ENCODE measurements at regions not wholly inside any gene's neighbourhood (a gene's known extent, or its start where the extent isn't known, plus 50 kb on each side); places are given as distances from the start of the nearest gene placed in this dataset.

- TF ChIP-seq PHF8 (conservative IDR thresholded peaks at IDR 0.05; ENCODE audit: low read depth, low read length) (no peak), TAF1 (IDR thresholded peaks at IDR 0.05; ENCODE audit: low read depth, low read length) (no peak), EZH2 (IDR thresholded peaks at IDR 0.05; ENCODE audit: low read depth, low read length, severe bottlenecking) (no peak), CTBP2 (IDR thresholded peaks at IDR 0.05; ENCODE audit: borderline replicate concordance, insufficient read depth, insufficient read length, low read length) (no peak), CTCF (IDR thresholded peaks at IDR 0.05; ENCODE audit: control extremely low read depth in 1 of 3, insufficient read depth in 1 of 3, low read depth in 1 of 3, low read length in 3 of 3) (no peak), SP1 (IDR thresholded peaks at IDR 0.05; ENCODE audit: low read depth, low read length) (no peak), POLR2AphosphoS5 (IDR thresholded peaks at IDR 0.05; ENCODE audit: low read depth, low read length) (no peak), ZNF274 (IDR thresholded peaks at IDR 0.05; ENCODE audit: borderline replicate concordance, extremely low read depth, low read length) (no peak), CREB1 (IDR thresholded peaks at IDR 0.05) (no peak), TBP (IDR thresholded peaks at IDR 0.05; ENCODE audit: low read depth, low read length) (no peak)
Observed at GRCh38 chr4:11209826-11210225, 218.9 kb downstream of the HS3ST1 start.

All from H1 (cell line).